ENCODE measurements at regions not wholly inside any gene's neighbourhood (a gene's known extent, or its start where the extent isn't known, plus 50 kb on each side); places are given as distances from the start of the nearest gene placed in this dataset.

DNA sequence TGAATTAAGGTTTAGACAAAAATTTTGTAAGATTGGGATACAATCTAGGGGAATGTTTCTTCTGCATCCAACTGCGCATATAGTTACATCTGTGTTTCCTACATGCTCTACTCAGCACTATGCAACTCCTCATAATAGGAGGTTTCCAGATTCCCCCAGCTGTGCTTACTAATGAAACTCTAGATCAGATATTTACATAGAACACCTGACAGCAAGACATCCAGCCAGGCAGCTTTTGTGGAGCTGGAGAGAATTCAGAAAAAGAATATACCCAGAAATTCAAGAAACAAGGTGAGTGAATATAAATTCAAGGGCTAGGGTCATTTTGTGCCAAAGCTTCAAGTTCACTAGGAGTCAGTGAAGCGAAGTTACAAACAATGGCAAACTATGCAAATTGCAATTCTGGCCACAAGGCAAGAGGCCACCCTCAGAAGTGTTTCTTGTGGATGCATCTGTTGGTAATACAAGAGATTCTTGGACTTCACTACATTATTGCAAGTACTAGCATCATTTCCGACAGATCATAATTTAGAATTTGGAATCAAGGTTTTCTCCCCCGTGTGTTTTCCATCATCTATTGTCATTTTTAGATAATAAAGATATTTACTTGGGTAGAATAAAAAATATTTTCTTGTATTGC, 341.2 kb upstream of the NAV3 start:
- DNase-seq = no peak
- H3K9me3 ChIP-seq = no peaks in the 10 kb centered on the region
- 82 to 88% methylated on average over 4 of the region's 4 CpGs for WGBS, 2 donors
- TF ChIP-seq EP300 (IDR thresholded peaks at IDR 0.05) (no peak), POLR2AphosphoS5 (IDR thresholded peaks at IDR 0.05) (no peak), POLR2A (IDR thresholded peaks at IDR 0.05) (no peak)
- TF ChIP-seq, protein P1, sequence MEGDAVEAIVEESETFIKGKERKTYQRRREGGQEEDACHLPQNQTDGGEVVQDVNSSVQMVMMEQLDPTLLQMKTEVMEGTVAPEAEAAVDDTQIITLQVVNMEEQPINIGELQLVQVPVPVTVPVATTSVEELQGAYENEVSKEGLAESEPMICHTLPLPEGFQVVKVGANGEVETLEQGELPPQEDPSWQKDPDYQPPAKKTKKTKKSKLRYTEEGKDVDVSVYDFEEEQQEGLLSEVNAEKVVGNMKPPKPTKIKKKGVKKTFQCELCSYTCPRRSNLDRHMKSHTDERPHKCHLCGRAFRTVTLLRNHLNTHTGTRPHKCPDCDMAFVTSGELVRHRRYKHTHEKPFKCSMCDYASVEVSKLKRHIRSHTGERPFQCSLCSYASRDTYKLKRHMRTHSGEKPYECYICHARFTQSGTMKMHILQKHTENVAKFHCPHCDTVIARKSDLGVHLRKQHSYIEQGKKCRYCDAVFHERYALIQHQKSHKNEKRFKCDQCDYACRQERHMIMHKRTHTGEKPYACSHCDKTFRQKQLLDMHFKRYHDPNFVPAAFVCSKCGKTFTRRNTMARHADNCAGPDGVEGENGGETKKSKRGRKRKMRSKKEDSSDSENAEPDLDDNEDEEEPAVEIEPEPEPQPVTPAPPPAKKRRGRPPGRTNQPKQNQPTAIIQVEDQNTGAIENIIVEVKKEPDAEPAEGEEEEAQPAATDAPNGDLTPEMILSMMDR (IDR thresholded peaks at IDR 0.05) = no peak
- H3K36me3 ChIP-seq = no peaks in the 10 kb centered on the region
- no peaks in the 10 kb centered on the region for H3K4me1 ChIP-seq
- H3K27ac ChIP-seq = no peak overlapping the region
- H3K4me3 ChIP-seq = no peak overlapping the region
- no peaks in the 10 kb centered on the region for H3K27me3 ChIP-seq
- no peak for ATAC-seq (ENCODE audit: low FRiP score in 2 of 2)

DNA sequence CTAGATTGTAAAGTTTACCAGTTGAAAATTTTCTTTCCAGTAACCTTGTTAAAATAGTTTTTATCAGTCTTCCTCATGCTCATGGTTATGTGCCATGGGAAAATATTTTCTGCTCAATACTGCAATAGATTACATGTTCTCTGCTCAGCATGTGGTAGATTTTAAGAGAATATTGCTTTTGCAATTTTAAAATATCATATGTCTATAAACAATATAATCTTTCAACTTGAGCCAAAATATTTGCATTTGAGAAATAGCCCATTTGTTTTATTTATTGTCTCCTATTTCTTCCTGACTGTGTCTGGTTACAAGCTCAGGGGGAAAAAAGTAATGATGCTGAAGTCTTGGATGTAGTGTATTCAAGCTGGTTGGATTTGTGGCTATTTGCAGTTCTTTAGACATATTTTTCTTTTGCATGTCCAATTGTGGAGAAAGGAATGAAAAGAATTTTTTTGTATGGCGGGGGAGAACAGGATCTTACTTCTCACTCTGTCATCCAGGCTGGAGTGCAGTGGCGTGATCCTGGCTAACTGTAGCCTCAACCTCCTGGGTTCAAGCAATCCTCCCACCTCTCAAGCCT, 342.6 kb upstream of the NAV3 start:
- ATAC-seq (ENCODE audit: low FRiP score in 2 of 2) (no peak), DNase-seq (no peak)
- H3K27ac ChIP-seq = no peak overlapping the region
- no peaks in the 10 kb centered on the region for H3K27me3 ChIP-seq
- H3K4me1 ChIP-seq = no peaks in the 10 kb centered on the region
- H3K9me3 ChIP-seq = no peaks in the 10 kb centered on the region
- TF ChIP-seq POLR2AphosphoS5 (IDR thresholded peaks at IDR 0.05) (no peak), POLR2A (IDR thresholded peaks at IDR 0.05) (no peak)
- TF ChIP-seq, protein P1 (IDR thresholded peaks at IDR 0.05) = no peak
- H3K4me3 ChIP-seq = no peak overlapping the region
- H3K36me3 ChIP-seq = no peaks in the 10 kb centered on the region
- 53 to 64% methylated on average over 2 of the region's 2 CpGs for WGBS, 2 donors

DNA sequence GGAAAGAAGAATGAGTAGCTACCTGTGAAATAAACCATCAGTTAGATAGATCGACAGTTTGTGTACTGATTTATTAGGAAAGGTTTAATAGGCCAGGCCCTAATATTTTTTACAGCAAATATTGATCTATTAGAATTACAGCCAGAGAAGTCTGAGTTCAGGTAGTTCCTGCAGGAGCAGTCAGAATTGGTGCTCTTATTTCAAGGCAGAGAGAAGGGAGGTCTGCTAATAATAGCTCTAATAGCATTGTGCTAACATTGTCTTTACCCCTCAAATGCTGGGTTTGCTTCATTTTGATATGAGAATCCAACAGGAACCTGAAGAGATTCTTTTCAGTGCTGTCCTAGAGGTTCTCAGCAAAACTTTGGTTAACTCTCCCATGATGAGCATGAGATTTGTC, 343.8 kb upstream of the NAV3 start:
- 74 to 81% methylated on average over 1 of the region's 1 CpG for WGBS, 2 donors
- DNase-seq = no peak
- Histone ChIP-seq H3K27ac (no peak overlapping the region), H3K36me3 (no peaks in the 10 kb centered on the region), H3K4me3 (no peak overlapping the region), H3K27me3 (no peaks in the 10 kb centered on the region), H3K4me1 (no peaks in the 10 kb centered on the region), H3K9me3 (no peaks in the 10 kb centered on the region)
- no peak for ATAC-seq (ENCODE audit: low FRiP score in 2 of 2)
- TF ChIP-seq, protein P1 (IDR thresholded peaks at IDR 0.05) = no peak
- TF ChIP-seq EP300 (IDR thresholded peaks at IDR 0.05) (no peak), POLR2AphosphoS5 (IDR thresholded peaks at IDR 0.05) (no peak), POLR2A (IDR thresholded peaks at IDR 0.05) (no peak)

DNA sequence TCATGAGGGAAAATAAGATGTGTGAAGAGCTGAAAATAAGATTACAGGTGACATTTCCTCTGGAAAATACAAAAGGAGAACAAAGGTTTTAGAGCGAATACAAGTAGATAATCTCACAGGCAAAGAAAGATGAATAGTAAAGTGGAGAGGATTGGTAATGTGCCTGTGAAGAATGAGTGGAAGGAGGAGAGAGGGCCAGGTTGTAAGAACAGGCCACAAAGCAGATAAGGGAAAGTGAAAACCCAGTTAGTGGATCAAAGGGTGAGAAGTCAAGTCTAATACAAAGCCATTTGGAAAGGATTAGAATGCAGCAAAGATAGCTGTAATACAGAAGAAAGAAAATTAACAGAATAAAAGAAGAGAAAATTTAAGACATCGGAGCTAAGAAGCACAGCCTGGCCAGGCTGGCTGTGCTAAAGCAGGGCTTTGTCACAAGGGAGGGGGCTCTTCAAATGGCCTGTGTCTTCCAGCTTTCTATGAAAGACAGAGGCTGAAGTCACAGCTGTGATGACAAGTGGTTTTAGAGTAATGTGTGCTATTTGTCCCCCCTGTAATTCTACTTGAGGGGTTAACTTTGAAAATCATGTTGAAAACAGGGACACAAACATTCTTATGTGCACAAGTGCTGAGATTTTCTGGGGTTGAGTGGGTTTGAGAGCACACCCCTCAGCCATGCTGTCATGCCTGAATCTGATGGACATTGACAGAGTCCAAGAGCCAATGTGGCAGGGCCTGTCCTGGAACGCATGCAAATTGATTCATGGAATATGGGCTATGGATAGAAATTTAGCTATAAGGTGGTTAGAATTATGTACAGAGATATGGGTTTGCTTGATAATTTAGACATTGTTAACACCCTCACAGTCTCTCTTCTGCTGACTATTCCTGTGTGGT, 344.5 kb upstream of the NAV3 start:
- H3K36me3 ChIP-seq = no peaks in the 10 kb centered on the region
- H3K27me3 ChIP-seq = no peaks in the 10 kb centered on the region
- ATAC-seq (ENCODE audit: low FRiP score in 2 of 2) (no peak), DNase-seq (no peak)
- TF ChIP-seq, protein P1 (IDR thresholded peaks at IDR 0.05) = no peak
- TF ChIP-seq POLR2A (IDR thresholded peaks at IDR 0.05) (no peak), POLR2AphosphoS5 (IDR thresholded peaks at IDR 0.05) (no peak), EP300 (IDR thresholded peaks at IDR 0.05) (no peak)
- 78 to 81% methylated on average over 3 of the region's 3 CpGs for WGBS, 2 donors
- H3K27ac ChIP-seq = no peak overlapping the region
- no peaks in the 10 kb centered on the region for H3K9me3 ChIP-seq
- H3K4me1 ChIP-seq = no peaks in the 10 kb centered on the region
- H3K4me3 ChIP-seq = no peak overlapping the region
